MM.1S (cell line): ENCODE measurements at regions not wholly inside any gene's neighbourhood (a gene's known extent, or its start where the extent isn't known, plus 50 kb on each side); places are given as distances from the start of the nearest gene placed in this dataset.

Source experiments
- DNase-seq: peaks from one replicate; pipeline ENCODE4 v3.0.0-alpha.2; 2015
- H2AFZ ChIP-seq: fragments of 300-600 bp; sonication (generic); 2 replicates; pipeline ENCODE4 v1.6.0; 2016; ENCODE audit warnings: antibody characterized with exemption, low read length
- H3F3A ChIP-seq: fragments of 300-600 bp; sonication (generic); 2 replicates; pipeline ENCODE4 v1.6.1; 2016; ENCODE audit warnings: mild to moderate bottlenecking, antibody characterized with exemption, low read length, moderate library complexity, mixed read lengths; ENCODE audit not compliant: insufficient read depth
- H3K27ac ChIP-seq: fragments of 300-600 bp; sonication (generic); 2 replicates; pipeline ENCODE4 v1.5.1; 2016; ENCODE audit warnings: mild to moderate bottlenecking, low read length
- H3K27me3 ChIP-seq: fragments of 300-600 bp; sonication (generic); replicated peaks from 2 replicates; pipeline ENCODE4 v1.6.0; 2016; ENCODE audit warnings: low read length; ENCODE audit not compliant: insufficient read depth
- H3K36me3 ChIP-seq: fragments of 300-600 bp; sonication (generic); replicated peaks from 2 replicates; pipeline ENCODE4 v1.6.1; 2016; ENCODE audit warnings: mild to moderate bottlenecking, low read length, mixed read lengths; ENCODE audit not compliant: insufficient read depth
- H3K4me1 ChIP-seq: fragments of 300-600 bp; sonication (generic); 2 replicates; pipeline ENCODE4 v1.6.1; 2016; ENCODE audit warnings: low read length, mixed read lengths
- H3K4me2 ChIP-seq: fragments of 300-600 bp; sonication (generic); 2 replicates; pipeline ENCODE4 v1.6.0; 2016; ENCODE audit warnings: low read depth, low read length
- H3K4me3 ChIP-seq: fragments of 300-600 bp; sonication (generic); 2 replicates; pipeline ENCODE4 v1.5.1; 2016; ENCODE audit warnings: low read length, mixed read lengths
- H3K79me2 ChIP-seq: fragments of 300-600 bp; sonication (generic); 2 replicates; pipeline ENCODE4 v1.6.1; 2016; ENCODE audit warnings: mixed run types, low read length, mixed read lengths
- H3K9ac ChIP-seq: fragments of 300-600 bp; sonication (generic); 2 replicates; pipeline ENCODE4 v1.6.1; 2016; ENCODE audit warnings: low read length, mixed read lengths
- H3K9me2 ChIP-seq: fragments of 300-600 bp; sonication (generic); replicated peaks from 2 replicates; pipeline ENCODE4 v1.6.1; 2016; ENCODE audit warnings: mild to moderate bottlenecking, low read length, mixed read lengths; ENCODE audit not compliant: insufficient read depth
- H3K9me3 ChIP-seq: fragments of 300-600 bp; sonication (generic); replicated peaks from 2 replicates; pipeline ENCODE4 v1.6.1; 2016; ENCODE audit warnings: mild to moderate bottlenecking, low read length, mixed read lengths; ENCODE audit not compliant: insufficient read depth
- H4K20me1 ChIP-seq: fragments of 300-600 bp; sonication (generic); 2 replicates; pipeline ENCODE4 v1.6.1; 2016; ENCODE audit warnings: mild to moderate bottlenecking, low read length, moderate library complexity, mixed read lengths; ENCODE audit not compliant: insufficient read depth
- CTCF ChIP-seq: fragments of 300-600 bp; sonication (generic); IDR thresholded peaks from 2 replicates; pipeline ENCODE4 v1.5.1; 2016; ENCODE audit warnings: antibody characterized with exemption, low read length, mixed read lengths
- EZH2 ChIP-seq: fragments of 300-600 bp; sonication (generic); optimal IDR thresholded peaks from 2 replicates; pipeline ENCODE3; 2017; ENCODE audit warnings: low read depth, mild to moderate bottlenecking, antibody characterized with exemption, low read length, mixed read lengths
- EZH2phosphoT487 ChIP-seq: fragments of 300-600 bp; sonication (generic); IDR thresholded peaks from 2 replicates; pipeline ENCODE4 v1.6.1; 2018; ENCODE audit warnings: antibody characterized with exemption, low read length

- no peak overlapping the region for H3K4me2 ChIP-seq
- no peaks in the 10 kb centered on the region for H3K27me3 ChIP-seq
- TF ChIP-seq EZH2phosphoT487 (no peak), CTCF (no peak)
- no peaks in the 10 kb centered on the region for H3K79me2 ChIP-seq
- H3K36me3 ChIP-seq, result no peaks in the 10 kb centered on the region
- DNase-seq, result no peak
- H3K27ac ChIP-seq, result no peak overlapping the region
- H3F3A ChIP-seq, result no peaks in the 10 kb centered on the region
- H3K9me2 ChIP-seq, result no peaks in the 10 kb centered on the region
- no peaks in the 10 kb centered on the region for H4K20me1 ChIP-seq
- H3K4me1 ChIP-seq, result no peaks in the 10 kb centered on the region
- H3K9ac ChIP-seq, result no peak overlapping the region
- no peak overlapping the region for H3K4me3 ChIP-seq
- no peaks in the 10 kb centered on the region for H3K9me3 ChIP-seq
- no peak overlapping the region for H2AFZ ChIP-seq
Measured at GRCh38 chr2:220226076-220226475, 598.6 kb downstream of the SLC4A3 start.

- Histone ChIP-seq H3K36me3 (no peaks in the 10 kb centered on the region), H3K9me2 (no peaks in the 10 kb centered on the region), H3K79me2 (no peaks in the 10 kb centered on the region), H3F3A (no peaks in the 10 kb centered on the region), H2AFZ (no peak overlapping the region), H3K4me1 (no peaks in the 10 kb centered on the region), H3K9me3 (no peaks in the 10 kb centered on the region), H3K27ac (no peak overlapping the region), H3K4me2 (no peak overlapping the region), H3K9ac (no peak overlapping the region), H4K20me1 (no peaks in the 10 kb centered on the region), H3K4me3 (no peak overlapping the region), H3K27me3 (no peaks in the 10 kb centered on the region)
- no peak for DNase-seq
- TF ChIP-seq EZH2phosphoT487 (no peak), CTCF (no peak), EZH2 (no peak)
Measured at GRCh38 chr2:220226546-220226945, 599.1 kb downstream of the SLC4A3 start.

GRCh38 chr2:220227266-220227920 lies 600.0 kb downstream of the SLC4A3 start:
- Histone ChIP-seq H3K27ac (no peak overlapping the region), H3K4me1 (no peaks in the 10 kb centered on the region), H3K4me2 (no peak overlapping the region), H3K4me3 (no peak overlapping the region), H3K27me3 (no peaks in the 10 kb centered on the region), H3K79me2 (no peaks in the 10 kb centered on the region), H3F3A (no peaks in the 10 kb centered on the region), H3K9ac (no peak overlapping the region), H3K9me2 (no peaks in the 10 kb centered on the region), H3K9me3 (no peaks in the 10 kb centered on the region), H2AFZ (no peak overlapping the region), H3K36me3 (no peaks in the 10 kb centered on the region), H4K20me1 (no peaks in the 10 kb centered on the region)
- TF ChIP-seq EZH2, result no peak
- TF ChIP-seq CTCF, result no peak
- TF ChIP-seq EZH2phosphoT487, result no peak
- DNase-seq, result no peak
